ENCODE measurements at regions not wholly inside any gene's neighbourhood (a gene's known extent, or its start where the extent isn't known, plus 50 kb on each side); places are given as distances from the start of the nearest gene placed in this dataset.

DNA sequence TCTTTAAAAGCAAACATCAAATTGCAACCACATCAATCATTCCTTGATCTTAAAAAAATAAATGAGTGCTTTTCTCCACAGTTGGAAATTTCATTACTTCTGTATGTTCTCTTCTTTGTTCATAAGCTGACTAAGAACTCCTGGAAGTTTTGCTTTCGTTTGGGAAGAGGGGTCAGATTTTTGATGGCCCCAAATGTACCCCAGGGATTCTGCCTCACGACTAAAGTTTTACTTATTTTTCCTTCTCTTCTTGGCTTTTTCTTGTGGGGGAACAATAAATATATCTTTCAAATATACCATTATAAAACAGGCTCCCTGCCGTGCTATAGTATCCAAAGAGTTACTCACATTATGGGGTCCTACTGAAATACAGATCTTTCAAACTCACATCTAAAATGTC lies 215.0 kb upstream of the CDIN1 start:
- H3K4me1 Mint-ChIP-seq = no peaks in the 10 kb centered on the region
- no peak overlapping the region for H3K27ac Mint-ChIP-seq
- H3K36me3 Mint-ChIP-seq (ENCODE audit: low read depth) = no peaks in the 10 kb centered on the region
- intact Hi-C loops (cut with DNase I, micrococcal nuclease) = no loop called here
- ChIA-PET POLR2A (no interaction called here), CTCF (no interaction called here)
- DNase-seq (no peak), ATAC-seq (no peak)
- no peak overlapping the region for H3K4me3 Mint-ChIP-seq
- H3K27me3 Mint-ChIP-seq = no peaks in the 10 kb centered on the region
- no peaks in the 10 kb centered on the region for H3K9me3 Mint-ChIP-seq (ENCODE audit: low read depth)

- intact Hi-C loops (cut with DNase I, micrococcal nuclease) = no loop called here
- H3K9me3 Mint-ChIP-seq (ENCODE audit: low read depth) = no peaks in the 10 kb centered on the region
- H3K36me3 Mint-ChIP-seq (ENCODE audit: low read depth) = no peaks in the 10 kb centered on the region
- ATAC-seq (no peak), DNase-seq (no peak)
- H3K4me3 Mint-ChIP-seq = no peak overlapping the region
- no peak overlapping the region for H3K27ac Mint-ChIP-seq
- H3K27me3 Mint-ChIP-seq = no peaks in the 10 kb centered on the region
- CTCF ChIA-PET = no interaction called here
- POLR2A ChIA-PET = no interaction called here
- no peaks in the 10 kb centered on the region for H3K4me1 Mint-ChIP-seq
These were observed 213.5 kb upstream of the CDIN1 start for GRCh38 chr15:36365963-36366362.

- ChIA-PET POLR2A (no interaction called here), CTCF (no interaction called here)
- DNase-seq (no peak), ATAC-seq (no peak)
- H3K4me1 Mint-ChIP-seq = no peaks in the 10 kb centered on the region
- no peaks in the 10 kb centered on the region for H3K36me3 Mint-ChIP-seq (ENCODE audit: low read depth)
- H3K27me3 Mint-ChIP-seq = no peaks in the 10 kb centered on the region
- H3K27ac Mint-ChIP-seq = no peak overlapping the region
- intact Hi-C loops (cut with DNase I, micrococcal nuclease) = no loop called here
- H3K9me3 Mint-ChIP-seq (ENCODE audit: low read depth) = no peaks in the 10 kb centered on the region
- H3K4me3 Mint-ChIP-seq = no peak overlapping the region
These were observed 209.2 kb upstream of the CDIN1 start for GRCh38 chr15:36370051-36370730.

GRCh38 chr15:36370731-36371112 lies 208.7 kb upstream of the CDIN1 start:
- Mint-ChIP-seq H3K27me3 (no peaks in the 10 kb centered on the region), H3K4me1 (no peaks in the 10 kb centered on the region), H3K9me3 (ENCODE audit: low read depth) (no peaks in the 10 kb centered on the region), H3K27ac (no peak overlapping the region), H3K36me3 (ENCODE audit: low read depth) (no peaks in the 10 kb centered on the region), H3K4me3 (no peak overlapping the region)
- intact Hi-C loops (cut with DNase I, micrococcal nuclease) = no loop called here
- ATAC-seq = no peak
- POLR2A ChIA-PET = no interaction called here
- DNase-seq = no peak
- CTCF ChIA-PET = no interaction called here

GRCh38 chr15:36371509-36371908 lies 207.9 kb upstream of the CDIN1 start:
- no peak for ATAC-seq
- no peak for DNase-seq
- ChIA-PET POLR2A (no interaction called here), CTCF (no interaction called here)
- Mint-ChIP-seq H3K27ac (no peak overlapping the region), H3K27me3 (no peaks in the 10 kb centered on the region), H3K36me3 (ENCODE audit: low read depth) (no peaks in the 10 kb centered on the region), H3K4me1 (no peaks in the 10 kb centered on the region), H3K4me3 (no peak overlapping the region), H3K9me3 (ENCODE audit: low read depth) (no peaks in the 10 kb centered on the region)
- intact Hi-C loops (cut with DNase I, micrococcal nuclease) = no loop called here

DNA sequence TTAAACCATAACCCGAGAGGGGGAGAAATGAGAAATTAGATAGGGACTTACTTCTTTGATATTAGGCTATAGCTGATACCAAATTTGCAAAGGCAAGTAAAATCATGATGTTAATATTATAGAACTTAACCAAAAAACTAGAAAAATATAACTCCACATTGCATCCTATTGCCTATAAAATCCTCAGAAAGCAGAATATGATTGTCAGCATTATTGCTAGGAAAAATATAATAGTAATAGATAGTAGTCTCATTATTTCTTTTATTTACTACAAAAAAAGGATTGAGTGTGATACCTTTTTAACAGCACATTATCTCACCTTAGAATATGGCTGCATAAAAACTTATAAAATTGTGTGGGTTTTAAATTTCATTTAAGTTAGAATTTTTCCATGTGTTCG lies 206.5 kb upstream of the CDIN1 start:
- DNase-seq (no peak), ATAC-seq (no peak)
- Mint-ChIP-seq H3K9me3 (ENCODE audit: low read depth) (no peaks in the 10 kb centered on the region), H3K4me3 (no peak overlapping the region), H3K27ac (no peak overlapping the region), H3K36me3 (ENCODE audit: low read depth) (no peaks in the 10 kb centered on the region), H3K27me3 (no peaks in the 10 kb centered on the region), H3K4me1 (no peaks in the 10 kb centered on the region)
- POLR2A ChIA-PET = no interaction called here
- CTCF ChIA-PET = no interaction called here
- intact Hi-C loops (cut with DNase I, micrococcal nuclease) = no loop called here

- Mint-ChIP-seq H3K4me1 (no peaks in the 10 kb centered on the region), H3K36me3 (ENCODE audit: low read depth) (no peaks in the 10 kb centered on the region), H3K9me3 (ENCODE audit: low read depth) (no peaks in the 10 kb centered on the region), H3K27me3 (no peaks in the 10 kb centered on the region), H3K4me3 (no peak overlapping the region), H3K27ac (no peak overlapping the region)
- ATAC-seq (no peak), DNase-seq (no peak)
- POLR2A ChIA-PET = no interaction called here
- intact Hi-C loops (cut with DNase I, micrococcal nuclease) = no loop called here
- CTCF ChIA-PET = no interaction called here
These were observed 205.9 kb upstream of the CDIN1 start for GRCh38 chr15:36373550-36373949.

- Mint-ChIP-seq H3K36me3 (ENCODE audit: low read depth) (no peaks in the 10 kb centered on the region), H3K27ac (no peak overlapping the region), H3K4me3 (no peak overlapping the region), H3K27me3 (no peaks in the 10 kb centered on the region), H3K4me1 (no peaks in the 10 kb centered on the region), H3K9me3 (ENCODE audit: low read depth) (no peaks in the 10 kb centered on the region)
- intact Hi-C loops (cut with DNase I, micrococcal nuclease) = no loop called here
- ATAC-seq (no peak), DNase-seq (no peak)
- ChIA-PET CTCF (no interaction called here), POLR2A (no interaction called here)
These were observed 190.3 kb upstream of the CDIN1 start for GRCh38 chr15:36389107-36389506.

DNA sequence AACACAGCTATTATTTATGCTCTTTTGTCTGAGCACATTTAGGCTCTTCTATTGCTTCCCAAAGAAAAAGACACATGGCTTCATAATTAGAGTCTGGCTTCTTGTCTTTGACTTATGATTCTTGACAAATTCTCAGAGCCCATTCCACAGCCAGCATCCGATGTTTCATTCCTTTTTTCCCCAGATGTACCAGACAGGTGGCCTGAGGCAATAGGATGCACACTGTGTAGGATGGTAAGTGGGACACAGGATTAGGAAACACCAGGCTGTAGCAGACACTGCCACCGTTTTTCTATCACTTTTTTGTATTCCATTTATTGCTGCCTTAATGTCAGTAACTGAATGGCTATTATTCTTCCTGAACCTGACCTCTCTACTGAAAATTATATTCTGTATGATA lies 188.9 kb upstream of the CDIN1 start:
- DNase-seq = no peak
- intact Hi-C loops (cut with DNase I, micrococcal nuclease) = no loop called here
- Mint-ChIP-seq H3K36me3 (ENCODE audit: low read depth) (no peaks in the 10 kb centered on the region), H3K4me1 (no peaks in the 10 kb centered on the region), H3K9me3 (ENCODE audit: low read depth) (peaks cover 5% of the 10 kb centered on the region), H3K27ac (no peak overlapping the region), H3K27me3 (no peaks in the 10 kb centered on the region), H3K4me3 (no peak overlapping the region)
- ATAC-seq = no peak
- POLR2A ChIA-PET = no interaction called here
- CTCF ChIA-PET = no interaction called here

GRCh38 chr15:36392676-36393266 lies 186.7 kb upstream of the CDIN1 start:
- intact Hi-C loops (cut with DNase I, micrococcal nuclease) = no loop called here
- ChIA-PET POLR2A (no interaction called here), CTCF (no interaction called here)
- H3K27me3 Mint-ChIP-seq = no peaks in the 10 kb centered on the region
- H3K27ac Mint-ChIP-seq = no peak overlapping the region
- H3K4me3 Mint-ChIP-seq = no peak overlapping the region
- H3K4me1 Mint-ChIP-seq = no peaks in the 10 kb centered on the region
- ATAC-seq = no peak
- H3K36me3 Mint-ChIP-seq (ENCODE audit: low read depth) = no peaks in the 10 kb centered on the region
- no peak for DNase-seq
- H3K9me3 Mint-ChIP-seq (ENCODE audit: low read depth) = peaks cover 5% of the 10 kb centered on the region

DNA sequence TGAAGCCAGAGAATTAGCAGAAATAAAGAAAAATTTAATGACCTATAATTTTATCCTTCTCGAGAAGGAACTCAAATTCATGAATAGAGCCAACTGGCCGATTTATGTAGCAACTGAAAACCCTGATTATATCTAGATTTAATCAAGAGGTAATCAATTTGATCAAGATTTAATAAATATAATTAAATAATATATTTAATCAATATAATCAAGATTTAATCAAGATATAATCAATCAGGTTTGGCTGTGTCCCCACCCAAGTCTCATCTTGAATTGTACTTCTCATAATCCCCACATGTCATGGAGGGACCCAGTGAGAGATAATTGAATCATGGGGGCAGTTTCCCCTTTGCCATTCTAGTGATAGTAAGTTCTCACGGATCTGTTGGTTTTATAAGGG lies 181.2 kb upstream of the CDIN1 start:
- ChIA-PET CTCF (no interaction called here), POLR2A (no interaction called here)
- Mint-ChIP-seq H3K36me3 (ENCODE audit: low read depth) (no peaks in the 10 kb centered on the region), H3K27me3 (no peaks in the 10 kb centered on the region), H3K9me3 (ENCODE audit: low read depth) (peaks cover 5% of the 10 kb centered on the region), H3K27ac (no peak overlapping the region), H3K4me3 (no peak overlapping the region), H3K4me1 (no peaks in the 10 kb centered on the region)
- ATAC-seq = no peak
- intact Hi-C loops (cut with DNase I, micrococcal nuclease) = no loop called here
- DNase-seq = no peak

GRCh38 chr15:36399276-36399675 lies 180.2 kb upstream of the CDIN1 start:
- no peak for ATAC-seq
- POLR2A ChIA-PET = no interaction called here

More at GRCh38 chr15:36399276-36399675, 180.2 kb upstream of the CDIN1 start:
- H3K27ac Mint-ChIP-seq = no peak overlapping the region
- CTCF ChIA-PET = no interaction called here
- no peak overlapping the region for H3K4me3 Mint-ChIP-seq
- no peaks in the 10 kb centered on the region for H3K36me3 Mint-ChIP-seq (ENCODE audit: low read depth)
- no peaks in the 10 kb centered on the region for H3K4me1 Mint-ChIP-seq
- intact Hi-C loops (cut with DNase I, micrococcal nuclease) = no loop called here
- peaks cover 3% of the 10 kb centered on the region for H3K9me3 Mint-ChIP-seq (ENCODE audit: low read depth)
- H3K27me3 Mint-ChIP-seq = no peaks in the 10 kb centered on the region
- DNase-seq = no peak

Measured in activated CD4-positive, alpha-beta T cell treated with anti-CD3 and anti-CD28 coated beads for 36 hours (primary cell).